ENCODE measurements at regions not wholly inside any gene's neighbourhood (a gene's known extent, or its start where the extent isn't known, plus 50 kb on each side); places are given as distances from the start of the nearest gene placed in this dataset.

- H3K27ac ChIP-seq (ENCODE audit: extremely low read depth, low read depth, low read length) = no peak overlapping the region
- H3K27me3 ChIP-seq (ENCODE audit: control insufficient read depth in 2 of 2, insufficient read depth in 2 of 2, low read length in 2 of 2) = no peaks in the 10 kb centered on the region
- BruUV-seq (replicated peaks) = no TSS peak
- no peak for DNase-seq (ENCODE audit: extremely low read depth in 1 of 4, low spot score in 3 of 4)
- TF ChIP-seq MAFK (IDR thresholded peaks at IDR 0.05; ENCODE audit: low read length) = no peak
- TF ChIP-seq NR2C2 (CRISPR knock-in tag; IDR thresholded peaks at IDR 0.05) = no peak
- TF ChIP-seq NR2C2 (tag; IDR thresholded peaks at IDR 0.05) = no peak
- TF ChIP-seq THAP12 (CRISPR knock-in tag; IDR thresholded peaks at IDR 0.05) = no peak
- no peak for TF ChIP-seq ZNF583 (CRISPR knock-in tag; IDR thresholded peaks at IDR 0.05)
- no peak for TF ChIP-seq ILK (tag; IDR thresholded peaks at IDR 0.05; ENCODE audit: borderline replicate concordance, low read depth)
- TF ChIP-seq HES1 (IDR thresholded peaks at IDR 0.05; ENCODE audit: low read depth) = no peak
- TF ChIP-seq ETS1 (conservative IDR thresholded peaks at IDR 0.05; ENCODE audit: control insufficient read depth, low read depth, low read length) = no peak
- no peak for TF ChIP-seq CREB1 (IDR thresholded peaks at IDR 0.05)
- no peak for TF ChIP-seq CREB1 (CRISPR knock-in tag; IDR thresholded peaks at IDR 0.05)
- TF ChIP-seq ZNF316 (IDR thresholded peaks at IDR 0.05) = no peak
- no peak for TF ChIP-seq RAD21 (CRISPR knock-in tag; conservative IDR thresholded peaks at IDR 0.05 in 1 of 2, IDR thresholded peaks at IDR 0.05 in 1 of 2)
- TF ChIP-seq SRF (CRISPR knock-in tag; IDR thresholded peaks at IDR 0.05) = no peak
- TF ChIP-seq ZNF311 (CRISPR knock-in tag; IDR thresholded peaks at IDR 0.05) = no peak
- no peak for TF ChIP-seq SRSF1 (IDR thresholded peaks at IDR 0.05; ENCODE audit: low read depth, low read length)
- POLR2A ChIA-PET = no interaction called here
- FAIRE-seq = no peak
- no peak overlapping the region for H3K9ac ChIP-seq (ENCODE audit: insufficient read depth in 1 of 2, low read depth in 2 of 2, low read length in 2 of 2)
- intact Hi-C loops (cut with micrococcal nuclease) = no loop called here
- H2AFZ ChIP-seq (ENCODE audit: low read depth, low read length) = no peak overlapping the region
- no peak overlapping the region for H3K4me3 ChIP-seq
- in situ Hi-C loops (cut with MboI) = no loop called here
- no peaks in the 10 kb centered on the region for H3K79me2 ChIP-seq (ENCODE audit: control insufficient read depth, insufficient read depth, low read length)
- H3K4me2 ChIP-seq (ENCODE audit: insufficient read depth, low read length) = no peak overlapping the region
- CTCF ChIA-PET (ENCODE audit: low intra/inter-chr PET ratio) = no interaction called here
- no peaks in the 10 kb centered on the region; the same call in 1 of the 2 replicates for H3K9me3 ChIP-seq (replicated peaks; ENCODE audit: control insufficient read depth, insufficient read depth, low read depth, low read length)
- no peaks in the 10 kb centered on the region for H3K4me1 ChIP-seq (replicated peaks in 1 of 2; ENCODE audit: control insufficient read depth in 2 of 2, insufficient read depth in 2 of 2, low read length in 2 of 2)
- no peaks in the 10 kb centered on the region for H3K36me3 ChIP-seq (ENCODE audit: control insufficient read depth, insufficient read depth, low read length)
- ATAC-seq = no peak
- no peaks in the 10 kb centered on the region for H4K20me1 ChIP-seq (replicated peaks; ENCODE audit: control insufficient read depth, insufficient read depth, low read length)
- H3K9me1 ChIP-seq (ENCODE audit: control insufficient read depth, insufficient read depth, low read length) = no peaks in the 10 kb centered on the region
These were observed 201.3 kb downstream of the FSIP2 start for GRCh38 chr2:185939858-185940257.
